Esophagus mucosa (tissue), 1 donor: ENCODE measurements at regions not wholly inside any gene's neighbourhood (a gene's known extent, or its start where the extent isn't known, plus 50 kb on each side); places are given as distances from the start of the nearest gene placed in this dataset.

Source experiments
- ATAC-seq: fragments of 200-7000 bp; cut with Tn5 transposase; one replicate; pipeline ENCODE4 v1.9.1; 2020
- donor health status: DM: yes; HTN: yes; CAD: no.

- ATAC-seq, result no peak
Observed at GRCh38 chr6:137784583-137784982, 82.5 kb upstream of the TNFAIP3 start.

GRCh38 chr6:137787016-137787415 lies 80.0 kb upstream of the TNFAIP3 start:
- no peak for ATAC-seq

- ATAC-seq, result no peak
Observed at GRCh38 chr6:137788248-137788647, 78.8 kb upstream of the TNFAIP3 start.

GRCh38 chr6:137791281-137792159 lies 75.5 kb upstream of the TNFAIP3 start:
- no peak for ATAC-seq

GRCh38 chr6:137792160-137793033 lies 74.7 kb upstream of the TNFAIP3 start:
- ATAC-seq, result no peak

GRCh38 chr6:137793805-137794515 lies 73.1 kb upstream of the TNFAIP3 start:
- ATAC-seq, result no peak

- no peak for ATAC-seq
Observed at GRCh38 chr6:137794516-137795201, 72.4 kb upstream of the TNFAIP3 start.

- no peak for ATAC-seq
Observed at GRCh38 chr6:137795501-137795900, 71.6 kb upstream of the TNFAIP3 start.

GRCh38 chr6:137798261-137798660 lies 68.8 kb upstream of the TNFAIP3 start:
- no peak for ATAC-seq

GRCh38 chr6:137798846-137799245 lies 68.2 kb upstream of the TNFAIP3 start:
- no peak for ATAC-seq

GRCh38 chr6:137799950-137800568 lies 67.0 kb upstream of the TNFAIP3 start:
- peak; percentile 82 for ATAC-seq

- ATAC-seq, result no peak
Observed at GRCh38 chr6:137800762-137801161, 66.3 kb upstream of the TNFAIP3 start.

GRCh38 chr6:137801352-137802114 lies 65.5 kb upstream of the TNFAIP3 start:
- ATAC-seq, result peak; percentile 78

- no peak for ATAC-seq
Observed at GRCh38 chr6:137802408-137803182, 64.5 kb upstream of the TNFAIP3 start.

- no peak for ATAC-seq
Observed at GRCh38 chr6:137804637-137805036, 62.4 kb upstream of the TNFAIP3 start.

GRCh38 chr6:137805622-137806021 lies 61.4 kb upstream of the TNFAIP3 start:
- ATAC-seq, result no peak

GRCh38 chr6:137806914-137807682 lies 60.0 kb upstream of the TNFAIP3 start:
- no peak for ATAC-seq

- peak; percentile 18 for ATAC-seq
Observed at GRCh38 chr6:137808191-137808590, 58.9 kb upstream of the TNFAIP3 start.

GRCh38 chr6:137808836-137809315 lies 58.2 kb upstream of the TNFAIP3 start:
- ATAC-seq, result no peak
